Panc1 (cell line): ENCODE measurements at regions not wholly inside any gene's neighbourhood (a gene's known extent, or its start where the extent isn't known, plus 50 kb on each side); places are given as distances from the start of the nearest gene placed in this dataset.

Experiments
- CTCF ChIP-seq: fragments of 450-650 bp; IDR thresholded peaks from 2 replicates; pipeline ENCODE4 v1.5.1; 2017; ENCODE audit warnings: mild to moderate bottlenecking
- POLR2AphosphoS5 ChIP-seq: IDR thresholded peaks from 2 replicates; pipeline ENCODE4 v1.6.1; 2012; ENCODE audit warnings: mild to moderate bottlenecking, low read depth, low read length, moderate library complexity
- SIN3A ChIP-seq: IDR thresholded peaks from 2 replicates; pipeline ENCODE4 v1.6.1; 2012; ENCODE audit warnings: low read depth, mild to moderate bottlenecking, low read length, moderate library complexity, borderline replicate concordance; ENCODE audit not compliant: insufficient read depth
- TCF7L2 ChIP-seq: IDR thresholded peaks from 2 replicates; pipeline ENCODE4 v1.6.1; 2011; ENCODE audit warnings: mild to moderate bottlenecking, low read depth, low read length, inconsistent platforms

- TF ChIP-seq CTCF = no peak
- no peak for TF ChIP-seq POLR2AphosphoS5
- TF ChIP-seq SIN3A = no peak
- TF ChIP-seq TCF7L2 = no peak
These were observed 1145.7 kb downstream of the EPHA7 start for GRCh38 chr6:92273694-92274093.
